Heart left ventricle (tissue), 16 donors: ENCODE measurements at regions not wholly inside any gene's neighbourhood (a gene's known extent, or its start where the extent isn't known, plus 50 kb on each side); places are given as distances from the start of the nearest gene placed in this dataset.

Experiments used
- ATAC-seq, 4 donors: fragments of 200-7000 bp; cut with Tn5 transposase; one replicate each; pipeline ENCODE4 v1.9.1; 2020 to 2022; ENCODE audit warnings: moderate library complexity in 4 of 4, mild to moderate bottlenecking in 3 of 4, moderate number of reproducible peaks in 1 of 4
- DNase-seq, 5 donors: peaks; one replicate each; pipeline ENCODE4 v3.0.0-alpha.2; 2020
- H3K27ac ChIP-seq, 12 donors: fragments of 200-600 bp; sonication (generic) in 4 of 12; one replicate each; pipeline versions ENCODE4 v1.5.0 to v1.8.0; 2016 to 2022; ENCODE audit warnings: mild to moderate bottlenecking in 2 of 12
- H3K27me3 ChIP-seq, 9 donors: fragments of 200-600 bp; sonication (generic) in 2 of 9; one replicate each; pipeline versions ENCODE4 v1.5.1 to v1.8.0; 2016 to 2022; ENCODE audit warnings: mild to moderate bottlenecking in 3 of 9
- H3K36me3 ChIP-seq, 9 donors: fragments of 200-600 bp; sonication (generic) in 2 of 9; one replicate each; pipeline versions ENCODE4 v1.5.0 to v1.8.0; 2018 to 2022; ENCODE audit warnings: mild to moderate bottlenecking in 2 of 9
- H3K4me1 ChIP-seq, 12 donors: fragments of 200-600 bp; sonication (generic) in 4 of 12; one replicate each; pipeline versions ENCODE4 v1.5.0 to v1.8.0; 2016 to 2022; ENCODE audit warnings: mild to moderate bottlenecking in 3 of 12
- H3K4me3 ChIP-seq, 12 donors: fragments of 200-600 bp; sonication (generic) in 4 of 12; one replicate each; pipeline versions ENCODE4 v1.5.0 to v1.8.0; 2017 to 2022; ENCODE audit warnings: mild to moderate bottlenecking in 9 of 12, moderate library complexity in 4 of 12
- H3K9me3 ChIP-seq, 12 donors: fragments of 200-600 bp; sonication (generic) in 4 of 12; one replicate each; pipeline versions ENCODE4 v1.5.0 to v1.8.0; 2016 to 2022; ENCODE audit warnings: mild to moderate bottlenecking in 1 of 12
- CTCF ChIP-seq, 12 donors: fragments of 200-600 bp; sonication (generic) in 4 of 12; IDR thresholded peaks; one replicate each; pipeline versions ENCODE4 v1.5.0 to v1.8.0; 2018 to 2022; ENCODE audit warnings: antibody characterized with exemption in 12 of 12, mild to moderate bottlenecking in 5 of 12
- POLR2A ChIP-seq, 2 donors: fragments of 450-650 bp; IDR thresholded peaks; one replicate each; pipeline ENCODE4 v1.6.1; 2017; ENCODE audit warnings: antibody characterized with exemption in 2 of 2, mild to moderate bottlenecking in 2 of 2, moderate library complexity in 2 of 2
- WGBS, 4 donors: extraction: QIAGEN DNeasy Blood & Tissue Kit in 2 of 4; methylation state at CpG; one replicate each; pipeline versions ENCODE4 v1.1.5 to v1.1.7; 2013 to 2018; 5-methylcytosine and 5-hydroxymethylcytosine counted together
- intact Hi-C, 10 donors: fragments of 100-400 bp; cut with DNase I; formaldehyde crosslinking; loops; one replicate each; pipeline versions ENCODE4 v1.11.1 to v1.14.2; 2022
- donor health status: ischemic (EF 13 %, LVEDD 7.1; RV severe dilation, severe dysfunction).
- donor health status: healthy with polysubstance abuse.
- donor health status: DM: no; HTN: yes; CAD: no.
- donor health status: DM: no; HTN: no; CAD: no.
- donor health status: ischemic (EF 25% LVEDD 6.9; RV normal size, moderate dysfunction).
- donor health status: ischemic (EF 25% LVEDD 5.7; RV mildly dilated, moderate dysfunction).
- donor health status: healthy.
- donor health status: DM: yes; HTN: yes; CAD: no.
- donor health status: ischemic (EF 35%, LVEDD 5.7; RV mildly dilated, moderate dysfunction).
- donor health status: nonischemic (EF 11% LVEDD 7.7; RV severe dilation, severe dysfunction).
- donor health status: DM: yes; HTN: yes; CAD: no.
- donor health status: PGD.
- donor health status: ischemic (EF 29% LVEDD 5.4; RV normal size, mild dysfunction).
- donor health status: nonischemic (EF 23%, LVEDD 6.1; RV moderate dilation, normal function).

GRCh38 chr3:13702286-13702685, 153.4 kb downstream of the FBLN2 start:
- DNase-seq (peak in 1 of 5 donors; percentile 3), ATAC-seq (no peak)
- Histone ChIP-seq H3K4me3 (no peak overlapping the region), H3K9me3 (no peaks in the 10 kb centered on the region), H3K27ac (no peak overlapping the region), H3K36me3 (no peaks in the 10 kb centered on the region), H3K4me1 (no peaks in the 10 kb centered on the region), H3K27me3 (peaks cover 0 to 34% (median 9%) of the 10 kb centered on the region in 9 donors)
- TF ChIP-seq POLR2A (IDR thresholded peaks at IDR 0.05) (no peak), CTCF (IDR thresholded peaks at IDR 0.05) (no peak)
- WGBS, 4 donors: 78 to 85% (median 79%) methylated on average over 7 of the region's 7 CpGs
- intact Hi-C loops: no loop called here

DNA sequence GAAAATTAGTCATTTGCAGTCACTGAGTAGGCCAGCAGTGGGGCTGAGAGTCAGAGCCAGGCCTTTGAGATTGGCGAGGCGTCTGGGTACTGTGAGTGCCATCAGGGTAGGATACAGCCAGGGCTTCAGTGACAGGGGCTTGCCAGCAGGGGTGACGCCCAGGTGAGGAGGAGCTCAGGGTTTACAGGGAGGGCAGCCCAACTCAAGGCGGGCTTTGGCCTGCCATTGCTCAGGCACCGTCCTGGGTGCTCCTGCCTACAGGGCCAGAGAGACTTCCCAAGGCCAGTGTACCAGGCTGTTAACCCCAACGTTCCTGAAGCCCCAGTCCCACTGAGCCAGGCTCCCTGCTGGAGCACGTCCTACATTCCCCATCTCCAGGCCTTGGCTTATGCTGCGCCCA, 152.0 kb downstream of the FBLN2 start:
- ATAC-seq (no peak), DNase-seq (peak in 2 of 5 donors; percentile 10 to 36)
- no peaks in the 10 kb centered on the region for H3K9me3 ChIP-seq
- no peaks in the 10 kb centered on the region for H3K36me3 ChIP-seq
- H3K27me3 ChIP-seq: peaks cover 0 to 40% (median 9%) of the 10 kb centered on the region in 9 donors
- H3K4me3 ChIP-seq: no peak overlapping the region
- TF ChIP-seq CTCF (IDR thresholded peaks at IDR 0.05) (no peak), POLR2A (IDR thresholded peaks at IDR 0.05) (no peak)
- no peaks in the 10 kb centered on the region for H3K4me1 ChIP-seq
- intact Hi-C loops: no loop called here
- H3K27ac ChIP-seq: no peak overlapping the region
- WGBS, 4 donors: 77 to 83% (median 79%) methylated on average over 8 of the region's 8 CpGs

DNA sequence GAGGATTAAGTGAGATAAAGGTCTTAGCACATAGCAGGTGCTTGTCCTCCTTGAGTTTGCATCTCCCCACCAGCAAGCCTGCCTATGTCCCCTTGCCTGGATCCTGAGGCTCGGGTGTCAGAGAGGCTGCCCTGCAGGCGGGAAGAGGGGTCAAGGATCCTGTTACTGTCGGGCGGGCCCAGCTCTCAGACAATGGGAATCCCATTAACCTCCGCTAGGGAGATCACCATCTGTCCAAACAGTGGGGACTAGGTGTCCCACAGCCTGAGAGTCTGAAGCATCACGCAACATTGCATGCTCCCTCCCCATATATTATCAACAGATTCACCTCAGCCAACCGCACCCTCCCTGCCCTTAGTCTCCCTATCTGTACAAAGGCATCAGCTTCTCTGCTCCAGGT, 151.4 kb downstream of the FBLN2 start:
- DNase-seq (peak in 1 of 5 donors; percentile 14), ATAC-seq (no peak)
- intact Hi-C loops: no loop called here
- no peaks in the 10 kb centered on the region for H3K9me3 ChIP-seq
- H3K4me3 ChIP-seq: no peak overlapping the region
- TF ChIP-seq CTCF (IDR thresholded peaks at IDR 0.05) (no peak), POLR2A (IDR thresholded peaks at IDR 0.05) (no peak)
- peaks cover 0 to 40% (median 9%) of the 10 kb centered on the region in 9 donors for H3K27me3 ChIP-seq
- H3K36me3 ChIP-seq: no peaks in the 10 kb centered on the region
- H3K4me1 ChIP-seq: no peaks in the 10 kb centered on the region
- H3K27ac ChIP-seq: no peak overlapping the region
- 35 to 47% (median 38%) methylated on average over 7 of the region's 7 CpGs for WGBS, 4 donors

GRCh38 chr3:13696699-13697098, 147.8 kb downstream of the FBLN2 start:
- ATAC-seq (no peak), DNase-seq (no peak)
- no peak overlapping the region for H3K27ac ChIP-seq
- no peaks in the 10 kb centered on the region for H3K36me3 ChIP-seq
- intact Hi-C loops: no loop called here
- WGBS, 4 donors: 71 to 86% (median 77%) methylated on average over 2 of the region's 2 CpGs
- TF ChIP-seq POLR2A (IDR thresholded peaks at IDR 0.05) (no peak), CTCF (IDR thresholded peaks at IDR 0.05) (no peak)
- no peaks in the 10 kb centered on the region for H3K9me3 ChIP-seq
- H3K4me3 ChIP-seq: no peak overlapping the region
- no peaks in the 10 kb centered on the region for H3K4me1 ChIP-seq
- H3K27me3 ChIP-seq: peaks cover 0 to 28% (median 7%) of the 10 kb centered on the region in 9 donors
